GM19438 (cell line): ENCODE measurements at regions not wholly inside any gene's neighbourhood (a gene's known extent, or its start where the extent isn't known, plus 50 kb on each side); places are given as distances from the start of the nearest gene placed in this dataset.
"Not testable (repeated sequence)": the region's sequence is repeated elsewhere in the genome, so short reads cannot be mapped to it uniquely, and the experiment has no call there.

ENCODE experiments used
- ATAC-seq: cut with Tn5 transposase; IDR thresholded peaks from one replicate; pipeline ENCODE4 v1.9.1; 2021; ENCODE audit warnings: low read depth; ENCODE audit not compliant: unreplicated experiment

DNA sequence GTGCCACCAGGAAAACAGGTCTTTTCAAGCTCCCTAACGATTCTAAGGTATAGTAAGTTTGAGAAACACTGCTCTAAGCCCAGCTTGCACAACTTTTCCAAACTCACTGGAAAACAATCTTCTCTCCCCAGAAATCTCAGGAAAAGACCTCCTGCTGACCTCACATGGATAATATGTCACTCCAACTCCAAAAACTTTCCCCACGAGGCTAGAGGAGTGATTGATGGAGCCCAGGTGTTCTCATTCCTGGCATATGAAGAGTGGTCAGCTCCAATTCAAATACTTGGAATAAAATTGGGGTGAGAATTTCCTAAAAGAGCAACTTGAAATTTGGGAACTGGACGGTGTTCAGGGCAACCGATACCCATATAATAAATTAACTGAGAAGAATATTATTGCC is 299.9 kb downstream of the PPP4R3C start:
- ATAC-seq: no peak

GRCh38 chrX:27162496-27162895 is 300.6 kb downstream of the PPP4R3C start:
- ATAC-seq: no peak

DNA sequence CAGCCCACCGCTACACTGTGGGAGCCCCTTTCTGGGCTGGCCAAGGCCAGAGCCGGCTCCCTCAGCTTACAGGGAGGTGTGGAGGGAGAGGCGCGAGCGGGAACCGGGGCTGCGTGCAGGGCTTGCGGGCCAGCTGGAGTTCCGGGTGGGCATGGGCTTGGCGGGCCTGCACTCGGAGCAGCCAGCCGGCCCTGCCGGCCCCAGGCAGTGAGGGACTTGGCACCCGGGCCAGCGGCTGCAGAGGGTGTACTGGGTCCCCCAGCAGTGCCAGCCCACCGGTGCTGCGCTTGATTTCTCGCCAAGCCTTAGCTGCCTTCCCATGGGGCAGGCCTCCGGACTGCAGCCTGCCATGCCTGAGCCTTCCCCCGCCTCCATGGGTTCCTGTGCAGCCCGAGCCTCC is 306.2 kb downstream of the PPP4R3C start:
- ATAC-seq: not testable (repeated sequence)

GRCh38 chrX:27136325-27136724 is 326.8 kb downstream of the PPP4R3C start:
- no peak for ATAC-seq

DNA sequence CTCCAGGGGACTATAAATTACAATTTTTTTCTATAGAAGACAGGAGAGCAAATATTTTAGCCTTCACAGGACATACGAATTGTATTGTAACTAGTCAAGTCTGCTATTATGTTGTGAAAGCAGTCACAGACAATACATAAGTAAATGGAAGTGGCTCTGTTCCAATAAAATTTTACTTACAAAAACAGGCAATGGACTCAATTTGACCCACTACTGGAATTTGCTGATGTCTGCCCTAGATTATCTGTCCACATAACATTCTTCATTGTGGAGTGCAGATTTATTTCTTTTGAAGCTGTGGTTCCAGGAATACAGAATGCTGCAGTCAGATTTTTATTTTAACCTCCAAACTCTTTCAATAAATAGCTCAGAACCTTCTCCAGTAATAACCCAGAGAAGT is 330.3 kb downstream of the PPP4R3C start:
- ATAC-seq: no peak

DNA sequence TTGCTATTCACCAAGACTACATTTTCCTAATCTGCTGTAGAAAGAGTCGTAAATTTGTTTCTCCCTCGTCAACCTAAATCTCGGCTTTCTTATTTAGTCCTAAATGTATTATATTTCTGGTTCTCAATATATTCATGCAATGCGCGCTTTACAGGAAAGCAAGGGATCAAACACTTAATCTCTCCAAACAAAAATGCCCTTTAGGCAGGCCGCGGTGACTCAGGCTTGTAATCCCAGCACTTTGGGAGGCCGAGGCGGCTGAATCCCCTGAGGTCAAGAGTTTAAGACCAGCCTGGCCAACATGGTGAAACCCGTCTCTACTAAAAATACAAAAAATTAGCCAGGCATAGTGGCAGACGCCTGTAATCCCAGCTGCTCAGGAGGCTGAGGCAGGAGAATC is 376.0 kb downstream of the PPP4R3C start:
- not testable (repeated sequence) for ATAC-seq

DNA sequence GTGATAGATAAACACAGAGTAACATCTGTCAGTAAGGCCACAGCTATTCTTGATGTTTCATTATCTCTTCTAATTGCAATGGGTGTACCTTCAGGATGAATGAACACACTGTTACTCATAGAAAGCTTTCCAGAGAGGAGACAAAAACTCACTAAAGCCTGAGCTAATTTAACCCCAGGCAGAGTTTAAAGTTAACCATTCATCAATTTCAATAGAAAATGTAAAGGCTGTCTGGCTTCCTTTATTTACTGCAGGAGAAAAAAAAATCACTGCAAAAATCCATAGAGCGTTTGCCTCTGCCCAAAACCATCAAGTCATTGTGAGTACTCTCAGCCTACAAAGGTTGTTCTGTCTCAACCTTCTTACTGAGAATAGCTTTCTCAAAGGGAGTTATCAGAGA is 376.9 kb downstream of the PPP4R3C start:
- ATAC-seq: no peak

- no peak for ATAC-seq
Observed at GRCh38 chrX:27085346-27085745, 377.8 kb downstream of the PPP4R3C start.

GRCh38 chrX:27078371-27078770 is 384.8 kb downstream of the PPP4R3C start:
- no peak for ATAC-seq

- ATAC-seq: no peak
Observed at GRCh38 chrX:27057883-27058282, 405.3 kb downstream of the PPP4R3C start.

DNA sequence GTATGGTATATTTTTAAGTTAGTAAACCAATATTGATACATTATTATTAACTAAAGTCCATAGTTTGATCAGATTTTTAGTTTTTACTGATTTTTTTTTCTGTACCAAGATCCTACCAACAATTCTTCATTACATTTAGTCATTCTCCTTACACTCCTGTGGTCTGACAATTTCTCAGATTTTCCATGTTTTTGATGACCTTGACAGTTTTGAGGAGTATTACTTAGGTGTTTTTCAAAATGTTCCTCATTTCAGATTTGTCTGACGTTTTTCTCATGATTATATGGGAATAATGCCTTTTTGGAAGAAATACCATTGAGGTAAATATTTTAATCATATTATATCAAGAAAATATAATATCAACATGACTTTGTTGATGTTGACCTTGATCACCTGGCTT is 423.8 kb downstream of the PPP4R3C start:
- no peak for ATAC-seq

- no peak for ATAC-seq
Observed at GRCh38 chrX:27008486-27008885, 454.7 kb downstream of the PPP4R3C start.

DNA sequence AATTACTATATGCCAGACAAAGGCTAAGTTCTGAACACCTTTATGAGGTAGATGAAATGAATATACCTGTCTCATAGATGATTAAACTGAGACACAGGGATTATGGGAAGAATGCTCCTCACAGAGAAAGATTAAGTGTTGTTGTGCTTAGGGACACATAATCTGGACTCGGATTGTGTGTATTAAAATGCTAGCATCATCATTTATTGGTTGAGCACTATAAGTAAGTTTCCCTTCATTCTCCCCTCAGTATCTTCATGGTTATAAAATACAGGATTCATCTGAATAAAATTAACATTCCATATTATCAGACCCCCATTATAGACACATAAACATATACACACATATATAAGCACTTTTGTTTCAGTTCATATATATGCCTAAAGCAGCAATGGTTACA is 463.5 kb downstream of the PPP4R3C start:
- ATAC-seq: no peak

DNA sequence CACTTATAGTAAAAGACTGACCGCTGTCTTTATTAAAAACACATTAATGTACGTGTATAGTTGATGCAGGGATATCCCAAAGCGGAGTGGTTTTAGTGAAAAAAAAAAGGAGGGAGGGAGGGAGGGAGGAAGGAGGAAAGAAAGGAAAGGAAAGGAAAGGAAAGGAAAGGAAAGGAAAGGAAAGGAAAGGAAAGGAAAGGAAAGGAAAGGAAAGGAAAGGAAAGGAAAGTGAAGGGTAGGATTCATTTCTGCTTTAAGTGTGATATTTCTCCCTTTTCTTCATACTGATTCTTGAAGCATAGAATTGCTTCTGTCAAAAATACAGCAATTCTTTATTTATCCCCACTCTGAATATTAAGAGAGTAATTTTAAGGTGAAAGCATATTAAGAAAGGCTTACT is 504.9 kb downstream of the PPP4R3C start:
- ATAC-seq: no peak

- ATAC-seq: no peak
Observed at GRCh38 chrX:26954029-26954428, 509.1 kb downstream of the PPP4R3C start.

GRCh38 chrX:26952213-26952612 is 510.9 kb downstream of the PPP4R3C start:
- no peak for ATAC-seq

DNA sequence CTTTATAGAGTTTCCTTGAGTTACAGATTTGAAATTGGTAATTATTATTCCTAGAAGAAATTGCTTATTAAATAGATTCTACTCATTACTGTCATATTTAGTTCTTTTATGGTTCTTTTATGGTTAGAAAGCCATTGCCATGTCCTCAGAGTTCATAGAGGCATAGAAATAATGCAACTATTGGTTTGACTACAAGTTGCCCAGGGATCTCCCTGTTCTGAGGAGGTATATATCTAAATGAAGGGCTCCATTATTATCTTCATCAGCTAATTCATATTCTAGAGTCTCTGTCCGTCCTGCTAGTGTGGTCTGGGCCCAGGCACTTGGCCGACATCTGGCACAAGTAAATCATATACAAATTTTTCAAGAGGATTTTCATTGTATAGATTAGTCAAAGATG is 535.7 kb downstream of the PPP4R3C start:
- no peak for ATAC-seq

DNA sequence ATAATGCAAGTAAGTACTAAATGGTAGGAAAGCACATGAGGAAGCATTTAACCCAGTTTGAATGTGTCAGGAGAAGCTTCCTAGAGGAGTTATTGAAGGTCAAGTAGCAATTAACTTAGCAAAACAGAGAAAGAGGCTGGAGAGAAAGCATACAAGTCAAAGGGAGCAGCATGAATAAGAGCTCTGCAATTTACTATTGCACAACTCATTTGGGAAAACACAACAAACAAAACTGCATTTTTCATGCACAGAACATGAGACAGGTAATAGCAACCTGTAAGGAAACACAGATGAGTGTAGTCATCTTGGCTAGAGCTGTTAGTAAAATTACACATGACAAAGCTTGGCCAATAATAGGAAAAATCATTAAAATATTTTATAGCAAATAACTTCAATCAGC is 538.1 kb downstream of the PPP4R3C start:
- ATAC-seq: no peak

DNA sequence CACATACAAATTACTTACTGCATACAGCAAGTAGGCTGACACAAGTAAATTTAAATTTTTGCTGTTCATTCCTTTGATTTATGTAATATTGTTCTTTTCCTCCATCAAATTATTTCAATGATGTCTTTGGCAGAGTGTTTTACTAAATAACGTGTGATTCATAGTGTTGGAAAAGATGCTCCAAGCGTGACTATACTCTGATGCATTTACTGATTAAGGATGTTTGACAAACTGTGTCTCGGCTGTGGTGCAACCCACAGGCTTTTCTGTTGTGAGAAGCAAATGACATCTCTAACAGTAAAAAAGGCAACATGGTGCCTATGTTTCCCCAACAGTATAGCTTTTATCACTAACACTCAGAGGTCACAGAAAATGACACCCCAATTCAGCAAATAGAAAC is 540.9 kb downstream of the PPP4R3C start:
- no peak for ATAC-seq

GRCh38 chrX:26918631-26919030 is 544.5 kb downstream of the PPP4R3C start:
- no peak for ATAC-seq

GRCh38 chrX:26916991-26917390 is 546.1 kb downstream of the PPP4R3C start:
- no peak for ATAC-seq

DNA sequence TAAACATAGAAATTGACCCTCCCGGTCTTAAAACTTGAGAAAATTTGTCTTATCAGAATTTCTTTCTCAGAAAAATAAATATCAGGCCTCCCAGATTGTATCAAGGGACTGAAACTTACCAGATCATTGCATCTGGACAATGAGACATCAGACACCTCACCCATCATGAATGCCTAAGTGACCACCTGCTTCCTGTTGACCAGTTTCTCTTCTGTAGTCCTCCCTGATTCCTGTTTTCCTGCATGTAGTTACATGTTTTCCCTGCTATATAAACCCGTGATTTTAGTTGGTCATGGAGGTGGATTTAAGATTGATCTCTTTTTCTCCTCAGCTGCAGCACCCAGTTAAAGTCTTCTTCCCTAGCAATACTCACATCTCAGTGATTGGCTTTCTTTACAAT is 548.1 kb downstream of the PPP4R3C start:
- ATAC-seq: no peak

GRCh38 chrX:26914232-26914631 is 548.9 kb downstream of the PPP4R3C start:
- no peak for ATAC-seq

- not testable (repeated sequence) for ATAC-seq
Observed at GRCh38 chrX:26911785-26912184, 551.4 kb downstream of the PPP4R3C start.
